ENCODE measurements at regions not wholly inside any gene's neighbourhood (a gene's known extent, or its start where the extent isn't known, plus 50 kb on each side); places are given as distances from the start of the nearest gene placed in this dataset.

- DNase-seq (ENCODE audit: insufficient read length, low spot score, missing footprints): no peak
- H3K9me3 ChIP-seq (ENCODE audit: low read depth, low read length): no peaks in the 10 kb centered on the region
- no peak overlapping the region for H3K4me3 ChIP-seq (ENCODE audit: insufficient read depth, low read length)
- H3K79me2 ChIP-seq (ENCODE audit: insufficient read depth, low read length): no peaks in the 10 kb centered on the region
- H2AFZ ChIP-seq (ENCODE audit: low read length): no peak overlapping the region
- H4K20me1 ChIP-seq (ENCODE audit: insufficient read depth, low read length): no peaks in the 10 kb centered on the region
- no peak overlapping the region for H3K4me2 ChIP-seq (ENCODE audit: insufficient read depth, low read length)
- no peak overlapping the region for H3K27ac ChIP-seq (ENCODE audit: low read depth, low read length)
- H3K36me3 ChIP-seq (ENCODE audit: insufficient read depth, low read length): no peaks in the 10 kb centered on the region
- no peaks in the 10 kb centered on the region for H3K27me3 ChIP-seq (ENCODE audit: insufficient read depth, low read length)
- H3K4me1 ChIP-seq (ENCODE audit: insufficient read depth, low read length): no peaks in the 10 kb centered on the region
- no peak for TF ChIP-seq CTCF (IDR thresholded peaks at IDR 0.05; ENCODE audit: extremely low read depth, low read depth, low read length)
Measured at GRCh38 chr11:88435415-88435814, 97.9 kb upstream of the CTSC start.

GRCh38 chr11:88434333-88434976 lies 96.9 kb upstream of the CTSC start:
- no peak overlapping the region for H3K4me2 ChIP-seq (ENCODE audit: insufficient read depth, low read length)
- no peaks in the 10 kb centered on the region for H3K79me2 ChIP-seq (ENCODE audit: insufficient read depth, low read length)
- H3K9me3 ChIP-seq (ENCODE audit: low read depth, low read length): no peaks in the 10 kb centered on the region
- H3K27ac ChIP-seq (ENCODE audit: low read depth, low read length): no peak overlapping the region
- no peak for TF ChIP-seq CTCF (IDR thresholded peaks at IDR 0.05; ENCODE audit: extremely low read depth, low read depth, low read length)
- H3K27me3 ChIP-seq (ENCODE audit: insufficient read depth, low read length): no peaks in the 10 kb centered on the region
- H3K36me3 ChIP-seq (ENCODE audit: insufficient read depth, low read length): no peaks in the 10 kb centered on the region
- no peak overlapping the region for H3K4me3 ChIP-seq (ENCODE audit: insufficient read depth, low read length)
- no peak for DNase-seq (ENCODE audit: insufficient read length, low spot score, missing footprints)
- no peaks in the 10 kb centered on the region for H4K20me1 ChIP-seq (ENCODE audit: insufficient read depth, low read length)
- no peaks in the 10 kb centered on the region for H3K4me1 ChIP-seq (ENCODE audit: insufficient read depth, low read length)
- no peak overlapping the region for H2AFZ ChIP-seq (ENCODE audit: low read length)

DNA sequence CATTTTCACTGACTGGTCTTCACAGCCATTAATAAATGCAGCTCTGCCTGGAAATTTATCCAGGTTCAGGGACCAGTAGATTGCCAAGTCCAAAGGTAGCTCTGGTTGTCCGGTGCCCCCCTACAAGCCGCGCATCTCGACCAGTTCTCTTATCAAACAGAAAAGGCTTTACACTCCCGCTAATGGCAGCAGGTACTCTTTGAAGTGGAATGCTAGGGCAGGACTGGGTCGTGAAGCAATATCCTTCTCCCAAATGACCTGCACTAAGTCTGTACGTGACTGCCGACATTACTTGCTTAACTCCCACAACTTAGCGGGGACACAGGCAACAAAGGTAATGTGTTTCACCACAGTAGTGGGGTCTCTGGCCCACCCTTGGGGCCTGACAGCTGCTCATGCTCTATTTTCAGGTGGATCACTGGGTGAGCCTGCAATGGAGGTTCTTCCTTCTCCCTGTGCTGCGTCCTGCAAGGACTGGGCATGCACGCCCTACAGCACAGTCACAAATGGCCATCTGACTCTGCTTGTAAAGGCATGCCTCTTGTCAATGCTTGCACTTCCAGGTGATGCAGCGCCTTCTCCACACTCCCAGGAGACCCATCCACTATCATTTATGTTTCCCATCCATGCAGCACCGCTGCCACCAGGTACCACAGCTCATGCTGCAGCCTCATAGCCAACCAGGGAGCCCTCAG lies 96.1 kb upstream of the CTSC start:
- H3K4me2 ChIP-seq (ENCODE audit: insufficient read depth, low read length): no peak overlapping the region
- TF ChIP-seq CTCF (IDR thresholded peaks at IDR 0.05; ENCODE audit: extremely low read depth, low read depth, low read length): no peak
- no peaks in the 10 kb centered on the region for H3K27me3 ChIP-seq (ENCODE audit: insufficient read depth, low read length)
- no peaks in the 10 kb centered on the region for H4K20me1 ChIP-seq (ENCODE audit: insufficient read depth, low read length)
- H3K4me3 ChIP-seq (ENCODE audit: insufficient read depth, low read length): no peak overlapping the region
- no peak for DNase-seq (ENCODE audit: insufficient read length, low spot score, missing footprints)
- no peak overlapping the region for H3K27ac ChIP-seq (ENCODE audit: low read depth, low read length)
- no peaks in the 10 kb centered on the region for H3K36me3 ChIP-seq (ENCODE audit: insufficient read depth, low read length)
- H3K4me1 ChIP-seq (ENCODE audit: insufficient read depth, low read length): no peaks in the 10 kb centered on the region
- H2AFZ ChIP-seq (ENCODE audit: low read length): no peak overlapping the region
- no peaks in the 10 kb centered on the region for H3K9me3 ChIP-seq (ENCODE audit: low read depth, low read length)
- no peaks in the 10 kb centered on the region for H3K79me2 ChIP-seq (ENCODE audit: insufficient read depth, low read length)

- DNase-seq (ENCODE audit: insufficient read length, low spot score, missing footprints): no peak
- Histone ChIP-seq H3K27ac (ENCODE audit: low read depth, low read length) (no peak overlapping the region), H3K79me2 (ENCODE audit: insufficient read depth, low read length) (no peaks in the 10 kb centered on the region), H2AFZ (ENCODE audit: low read length) (no peak overlapping the region), H3K4me3 (ENCODE audit: insufficient read depth, low read length) (no peak overlapping the region), H3K36me3 (ENCODE audit: insufficient read depth, low read length) (no peaks in the 10 kb centered on the region), H3K4me1 (ENCODE audit: insufficient read depth, low read length) (no peaks in the 10 kb centered on the region), H3K9me3 (ENCODE audit: low read depth, low read length) (no peaks in the 10 kb centered on the region), H4K20me1 (ENCODE audit: insufficient read depth, low read length) (no peaks in the 10 kb centered on the region), H3K27me3 (ENCODE audit: insufficient read depth, low read length) (no peaks in the 10 kb centered on the region), H3K4me2 (ENCODE audit: insufficient read depth, low read length) (no peak overlapping the region)
- TF ChIP-seq CTCF (IDR thresholded peaks at IDR 0.05; ENCODE audit: extremely low read depth, low read depth, low read length): no peak
Measured at GRCh38 chr11:88431675-88432341, 94.3 kb upstream of the CTSC start.

All from osteoblast (primary cell).